ENCODE measurements at regions not wholly inside any gene's neighbourhood (a gene's known extent, or its start where the extent isn't known, plus 50 kb on each side); places are given as distances from the start of the nearest gene placed in this dataset.
"Not testable (repeated sequence)": the region's sequence is repeated elsewhere in the genome, so short reads cannot be mapped to it uniquely, and the experiment has no call there.

DNA sequence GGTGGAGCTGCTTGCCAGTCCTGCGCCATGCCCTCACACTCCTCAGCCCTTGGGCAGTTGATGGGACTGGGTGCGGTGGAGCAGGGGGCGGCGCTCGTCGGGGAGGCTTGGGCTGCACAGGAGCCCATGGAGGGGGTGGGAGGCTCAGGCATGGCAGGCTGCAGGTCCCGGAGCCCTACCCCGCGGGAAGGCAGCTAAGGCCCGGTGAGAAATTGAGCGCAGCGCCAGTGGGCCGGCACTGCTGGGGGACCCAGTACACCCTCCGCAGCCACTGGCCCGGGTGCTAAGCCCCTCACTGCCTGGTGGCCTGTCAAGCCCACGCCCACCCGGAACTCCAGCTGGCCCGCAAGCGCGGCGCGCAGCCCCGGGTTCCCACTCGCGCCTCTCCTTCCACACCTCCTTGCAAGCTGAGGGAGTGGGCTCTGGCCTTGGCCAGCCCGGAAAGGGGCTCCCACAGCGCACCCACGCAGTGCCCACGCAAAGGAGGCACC, 87.1 kb upstream of the BCHE start:
- TF ChIP-seq REST (IDR thresholded peaks at IDR 0.05; ENCODE audit: low read depth, low read length); POLR2AphosphoS5 (IDR thresholded peaks at IDR 0.05; ENCODE audit: low read depth, low read length); CTCF (IDR thresholded peaks at IDR 0.05); ELF1 (IDR thresholded peaks at IDR 0.05); JUND (IDR thresholded peaks at IDR 0.05); EP300 (IDR thresholded peaks at IDR 0.05; ENCODE audit: borderline replicate concordance in 1 of 2, low read depth in 1 of 2, low read length in 1 of 2); MAX (IDR thresholded peaks at IDR 0.05; ENCODE audit: low read depth); NFIC (IDR thresholded peaks at IDR 0.05; ENCODE audit: borderline replicate concordance); GATA2 (CRISPR knock-in tag; IDR thresholded peaks at IDR 0.05); FOXM1 (IDR thresholded peaks at IDR 0.05; ENCODE audit: low read depth): not testable (repeated sequence)
